Smooth muscle cell (in vitro differentiated cells): ENCODE measurements at regions not wholly inside any gene's neighbourhood (a gene's known extent, or its start where the extent isn't known, plus 50 kb on each side); places are given as distances from the start of the nearest gene placed in this dataset.
A peak's percentile ranks its signal among the peaks of the same experiment; 100 is the strongest.

Experiments
- DNase-seq: peaks from one replicate; lab custom pipeline; 2025; ENCODE audit not compliant: unreplicated experiment; lab: John Stamatoyannopoulos, UW
- H2AFZ ChIP-seq: fragments of 200-600 bp; sonication (generic); 2 replicates; pipeline ENCODE4 v1.6.0; 2016; ENCODE audit warnings: antibody characterized with exemption, low read depth, mild to moderate bottlenecking
- H3F3A ChIP-seq: fragments of 200-600 bp; sonication (generic); 2 replicates; pipeline ENCODE4 v1.6.0; 2017; ENCODE audit warnings: antibody characterized with exemption, low read depth
- H3K27ac ChIP-seq: fragments of 200-600 bp; sonication (generic); 2 replicates; pipeline ENCODE4 v1.5.1; 2016; ENCODE audit warnings: low read depth, mild to moderate bottlenecking
- H3K27me3 ChIP-seq: fragments of 200-600 bp; sonication (generic); 2 replicates; pipeline ENCODE4 v1.6.1; 2016; ENCODE audit warnings: low read depth, mild to moderate bottlenecking
- H3K36me3 ChIP-seq: fragments of 200-600 bp; sonication (generic); 2 replicates; pipeline ENCODE4 v1.5.1; 2016; ENCODE audit warnings: low read depth
- H3K4me1 ChIP-seq: fragments of 200-600 bp; sonication (generic); 2 replicates; pipeline ENCODE4 v1.5.1; 2016; ENCODE audit warnings: low read depth
- H3K4me2 ChIP-seq: fragments of 200-600 bp; sonication (generic); 2 replicates; pipeline ENCODE4 v1.6.0; 2016; ENCODE audit warnings: mild to moderate bottlenecking
- H3K4me3 ChIP-seq: fragments of 200-600 bp; sonication (generic); 2 replicates; pipeline ENCODE4 v1.5.1; 2016; ENCODE audit warnings: mild to moderate bottlenecking
- H3K79me2 ChIP-seq: fragments of 200-600 bp; sonication (generic); 2 replicates; pipeline ENCODE4 v1.6.0; 2016; ENCODE audit warnings: low read depth, mild to moderate bottlenecking
- H3K9ac ChIP-seq: fragments of 200-600 bp; sonication (generic); 2 replicates; pipeline ENCODE4 v1.6.0; 2016; ENCODE audit warnings: low read depth
- H3K9me3 ChIP-seq: fragments of 200-600 bp; sonication (generic); replicated peaks from 2 replicates; pipeline ENCODE4 v1.5.1; 2016; ENCODE audit warnings: low read depth
- H4K20me1 ChIP-seq: fragments of 200-600 bp; sonication (generic); 2 replicates; pipeline ENCODE4 v1.6.0; 2016; ENCODE audit warnings: low read depth
- CTCF ChIP-seq: fragments of 200-600 bp; sonication (generic); IDR thresholded peaks from 2 replicates; pipeline ENCODE4 v1.5.1; 2017; ENCODE audit warnings: borderline replicate concordance, mild to moderate bottlenecking, antibody characterized with exemption; ENCODE audit not compliant: insufficient read depth, poor library complexity, severe bottlenecking
- WGBS: methylation state at CpG from one replicate; pipeline ENCODE4 v1.1.7; 2016; ENCODE audit warnings: low lambda C conversion rate; 5-methylcytosine and 5-hydroxymethylcytosine counted together

- no peak overlapping the region for H3K4me3 ChIP-seq
- peak; percentile 57 for TF ChIP-seq CTCF
- no peaks in the 10 kb centered on the region for H3K4me1 ChIP-seq
- H3F3A ChIP-seq = no peaks in the 10 kb centered on the region
- no peaks in the 10 kb centered on the region for H3K27me3 ChIP-seq
- no peaks in the 10 kb centered on the region for H3K9me3 ChIP-seq
- H3K36me3 ChIP-seq = no peaks in the 10 kb centered on the region
- no peak overlapping the region for H3K4me2 ChIP-seq
- no peak overlapping the region for H3K27ac ChIP-seq
- no peaks in the 10 kb centered on the region for H4K20me1 ChIP-seq
- no peak overlapping the region for H3K9ac ChIP-seq
- DNase-seq = no peak
- H2AFZ ChIP-seq = peak overlapping the region; percentile 57
- WGBS = 73% methylated on average over 2 of the region's 2 CpGs
- no peaks in the 10 kb centered on the region for H3K79me2 ChIP-seq
These were observed 502.5 kb upstream of the SEMA6A start for GRCh38 chr5:117077142-117077541.

GRCh38 chr5:117072439-117072838, 497.8 kb upstream of the SEMA6A start:
- Histone ChIP-seq H3K36me3 (no peaks in the 10 kb centered on the region), H3K27me3 (no peaks in the 10 kb centered on the region), H3K4me1 (no peaks in the 10 kb centered on the region), H3F3A (no peaks in the 10 kb centered on the region), H3K4me3 (no peak overlapping the region), H2AFZ (no peak overlapping the region), H3K27ac (no peak overlapping the region), H3K4me2 (no peak overlapping the region), H3K79me2 (no peaks in the 10 kb centered on the region), H4K20me1 (no peaks in the 10 kb centered on the region), H3K9me3 (no peaks in the 10 kb centered on the region), H3K9ac (no peak overlapping the region)
- TF ChIP-seq CTCF = no peak
- DNase-seq = no peak
- 86% methylated on average over 2 of the region's 2 CpGs for WGBS

GRCh38 chr5:117065800-117066199, 491.2 kb upstream of the SEMA6A start:
- no peaks in the 10 kb centered on the region for H3K79me2 ChIP-seq
- no peak overlapping the region for H3K4me2 ChIP-seq
- H3F3A ChIP-seq = no peaks in the 10 kb centered on the region
- WGBS = 74% methylated on average over 1 of the region's 1 CpG
- no peaks in the 10 kb centered on the region for H4K20me1 ChIP-seq
- no peak for TF ChIP-seq CTCF
- no peak overlapping the region for H3K27ac ChIP-seq
- H3K36me3 ChIP-seq = no peaks in the 10 kb centered on the region
- DNase-seq = no peak
- H3K4me3 ChIP-seq = no peak overlapping the region
- no peaks in the 10 kb centered on the region for H3K27me3 ChIP-seq
- no peak overlapping the region for H2AFZ ChIP-seq
- no peak overlapping the region for H3K9ac ChIP-seq
- H3K9me3 ChIP-seq = no peaks in the 10 kb centered on the region
- no peaks in the 10 kb centered on the region for H3K4me1 ChIP-seq

GRCh38 chr5:117065161-117065560, 490.5 kb upstream of the SEMA6A start:
- H3K36me3 ChIP-seq = no peaks in the 10 kb centered on the region
- no peak overlapping the region for H3K27ac ChIP-seq
- no peak for TF ChIP-seq CTCF
- no peaks in the 10 kb centered on the region for H3K27me3 ChIP-seq
- no peak overlapping the region for H3K4me2 ChIP-seq
- no peak for DNase-seq
- WGBS = 97% methylated on average over 1 of the region's 1 CpG
- no peak overlapping the region for H3K4me3 ChIP-seq
- no peaks in the 10 kb centered on the region for H3K79me2 ChIP-seq
- no peak overlapping the region for H2AFZ ChIP-seq
- no peaks in the 10 kb centered on the region for H3F3A ChIP-seq
- H3K4me1 ChIP-seq = no peaks in the 10 kb centered on the region
- no peak overlapping the region for H3K9ac ChIP-seq
- H3K9me3 ChIP-seq = no peaks in the 10 kb centered on the region
- H4K20me1 ChIP-seq = no peaks in the 10 kb centered on the region
